Tibial artery (tissue), 4 donors: ENCODE measurements at regions not wholly inside any gene's neighbourhood (a gene's known extent, or its start where the extent isn't known, plus 50 kb on each side); places are given as distances from the start of the nearest gene placed in this dataset.

Experiments
- DNase-seq, 2 donors: peaks; one replicate each; pipeline ENCODE4 v3.0.0-alpha.2; 2019
- H3K27ac ChIP-seq, 2 donors: fragments of 200-600 bp; sonication (generic) in 1 of 2; 1 replicate in 1 of 2; 2 replicates in 1 of 2; pipeline ENCODE4 v1.5.1; 2018 to 2019; ENCODE audit warnings: mild to moderate bottlenecking in 1 of 2
- H3K27me3 ChIP-seq, 2 donors: fragments of 200-600 bp; sonication (generic) in 1 of 2; one replicate each; pipeline versions ENCODE4 v1.5.1 to v1.6.0; 2016 to 2019
- H3K36me3 ChIP-seq, 3 donors: fragments of 200-600 bp; sonication (generic) in 2 of 3; one replicate each; pipeline ENCODE4 v1.5.1; 2016 to 2019; ENCODE audit warnings: mild to moderate bottlenecking in 2 of 3
- H3K4me1 ChIP-seq, 4 donors: fragments of 200-600 bp; sonication (generic) in 2 of 4; 1 replicate in 3 of 4; 2 replicates in 1 of 4; pipeline ENCODE4 v1.5.1; 2016 to 2019
- H3K4me3 ChIP-seq, 2 donors: fragments of 200-600 bp; sonication (generic) in 1 of 2; 1 replicate in 1 of 2; 2 replicates in 1 of 2; pipeline ENCODE4 v1.5.1; 2018 to 2019; ENCODE audit warnings: mild to moderate bottlenecking in 2 of 2
- H3K9me3 ChIP-seq, 3 donors: fragments of 200-600 bp; sonication (generic) in 1 of 3; one replicate each; pipeline ENCODE4 v1.5.1; 2016 to 2019
- CTCF ChIP-seq, 2 experiments: fragments of 200-600 bp in 1 of 2; fragments of 450-650 bp in 1 of 2; IDR thresholded peaks; one replicate each; pipeline ENCODE4 v1.5.1; 2017 to 2019; ENCODE audit warnings: antibody characterized with exemption in 2 of 2, mild to moderate bottlenecking in 1 of 2, moderate library complexity in 1 of 2
- intact Hi-C: fragments of 100-400 bp; cut with DNase I; formaldehyde crosslinking; loops from one replicate; pipeline ENCODE4 v1.15.0; 2023; ENCODE audit warnings: low total_unique reads

GRCh38 chr18:47571957-47572356 is 320.5 kb upstream of the SKOR2 start:
- H3K27ac ChIP-seq, result no peak overlapping the region
- intact Hi-C loops, result no loop called here
- H3K27me3 ChIP-seq, result peaks cover 0 to 7% of the 10 kb centered on the region in 2 donors
- no peak overlapping the region for H3K4me3 ChIP-seq
- DNase-seq, result no peak
- H3K4me1 ChIP-seq, result no peaks in the 10 kb centered on the region
- H3K36me3 ChIP-seq, result no peaks in the 10 kb centered on the region
- no peaks in the 10 kb centered on the region for H3K9me3 ChIP-seq
- no peak for TF ChIP-seq CTCF (IDR thresholded peaks at IDR 0.05)

GRCh38 chr18:47566809-47567208 is 315.3 kb upstream of the SKOR2 start:
- no peak for TF ChIP-seq CTCF (IDR thresholded peaks at IDR 0.05)
- H3K27me3 ChIP-seq, result peaks cover 0 to 6% of the 10 kb centered on the region in 2 donors
- H3K4me1 ChIP-seq, result no peaks in the 10 kb centered on the region
- H3K36me3 ChIP-seq, result no peaks in the 10 kb centered on the region
- no peak for DNase-seq
- no peaks in the 10 kb centered on the region for H3K9me3 ChIP-seq
- H3K27ac ChIP-seq, result no peak overlapping the region
- intact Hi-C loops, result no loop called here
- H3K4me3 ChIP-seq, result no peak overlapping the region

DNA sequence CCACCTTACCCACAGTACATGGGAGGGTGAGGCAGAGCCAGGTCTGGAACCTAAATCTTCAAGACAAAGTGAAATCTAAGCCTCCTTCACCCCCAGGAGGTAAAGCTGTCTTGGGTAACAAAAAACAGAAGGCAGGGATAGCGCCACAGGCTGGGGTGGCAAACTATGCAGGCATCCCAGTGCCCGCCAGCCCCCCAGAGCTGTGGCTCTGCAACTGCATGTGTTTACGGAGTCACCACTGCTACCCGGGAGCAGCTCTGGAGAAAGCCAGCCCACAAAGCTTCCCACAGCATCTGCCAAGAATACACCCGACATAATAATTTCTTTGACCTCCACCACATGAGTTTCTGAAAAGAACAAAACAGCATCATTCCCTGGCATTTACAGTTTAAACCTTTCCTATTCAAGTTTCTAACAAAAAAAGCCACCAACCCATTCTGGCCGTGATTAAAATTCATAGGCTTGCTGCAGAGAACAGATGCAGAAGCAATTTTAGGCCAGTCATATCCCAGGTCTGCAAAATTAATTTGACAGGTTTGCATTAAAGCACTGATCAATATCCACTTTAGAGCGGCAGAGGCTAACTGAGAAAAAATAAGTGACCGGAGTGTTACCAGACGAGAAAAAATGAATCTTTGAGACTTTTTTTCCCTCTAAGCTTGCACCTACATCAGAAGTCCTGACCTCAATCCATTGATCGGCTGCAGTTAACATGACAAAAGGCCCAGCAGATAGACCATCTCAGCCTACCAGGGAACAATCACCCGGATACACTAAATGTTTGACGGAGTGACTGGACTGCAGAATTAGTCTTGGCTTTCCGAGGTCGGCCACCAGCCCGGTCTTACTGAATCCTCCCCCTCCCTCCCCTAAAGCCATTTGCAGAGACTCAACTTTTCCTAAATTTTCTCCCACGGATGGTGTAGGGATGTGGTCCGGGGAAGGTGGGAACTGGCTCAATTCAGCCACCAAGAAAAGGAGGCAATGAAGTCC is 309.6 kb upstream of the SKOR2 start:
- no peaks in the 10 kb centered on the region for H3K9me3 ChIP-seq
- TF ChIP-seq CTCF (IDR thresholded peaks at IDR 0.05), result no peak
- no peaks in the 10 kb centered on the region for H3K4me1 ChIP-seq
- H3K36me3 ChIP-seq, result no peaks in the 10 kb centered on the region
- H3K27me3 ChIP-seq, result peaks cover 0 to 30% of the 10 kb centered on the region in 2 donors
- no peak overlapping the region for H3K27ac ChIP-seq
- DNase-seq, result no peak
- no peak overlapping the region for H3K4me3 ChIP-seq
- intact Hi-C loops, result no loop called here

DNA sequence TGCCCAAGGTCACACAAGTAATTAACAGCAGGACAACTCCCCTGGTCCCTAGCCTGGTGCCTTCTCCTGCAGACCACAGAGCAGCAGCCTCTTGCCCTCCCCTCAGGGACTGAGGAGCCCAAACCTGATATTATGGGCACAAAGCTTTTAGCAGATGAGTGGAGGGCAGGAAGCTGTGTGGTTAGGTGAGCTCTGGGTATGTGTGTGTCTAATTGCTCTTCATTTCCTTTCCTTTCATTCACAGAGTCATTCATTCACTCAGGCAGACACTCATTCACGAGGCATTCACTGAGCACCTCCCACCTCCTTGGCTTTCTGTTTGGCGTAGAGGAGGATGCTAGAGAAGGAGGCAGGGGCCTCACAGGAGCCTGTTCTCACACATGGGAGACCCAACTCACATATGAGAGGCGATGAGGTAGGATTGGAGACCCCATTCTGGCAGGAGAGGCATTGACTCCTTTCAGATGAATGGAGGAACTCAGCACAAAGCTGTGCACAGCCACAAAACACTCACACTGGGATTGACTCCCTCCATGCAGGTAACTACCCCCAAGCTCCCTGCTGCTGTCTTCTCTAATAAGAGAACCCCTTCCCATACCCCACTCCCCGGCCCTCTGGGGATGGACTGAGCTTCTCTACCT is 306.8 kb upstream of the SKOR2 start:
- no peak for TF ChIP-seq CTCF (IDR thresholded peaks at IDR 0.05)
- Histone ChIP-seq H3K4me1 (no peaks in the 10 kb centered on the region), H3K9me3 (no peaks in the 10 kb centered on the region), H3K27me3 (peaks cover 0 to 30% of the 10 kb centered on the region in 2 donors), H3K4me3 (no peak overlapping the region), H3K27ac (no peak overlapping the region), H3K36me3 (no peaks in the 10 kb centered on the region)
- DNase-seq, result no peak
- intact Hi-C loops, result no loop called here

DNA sequence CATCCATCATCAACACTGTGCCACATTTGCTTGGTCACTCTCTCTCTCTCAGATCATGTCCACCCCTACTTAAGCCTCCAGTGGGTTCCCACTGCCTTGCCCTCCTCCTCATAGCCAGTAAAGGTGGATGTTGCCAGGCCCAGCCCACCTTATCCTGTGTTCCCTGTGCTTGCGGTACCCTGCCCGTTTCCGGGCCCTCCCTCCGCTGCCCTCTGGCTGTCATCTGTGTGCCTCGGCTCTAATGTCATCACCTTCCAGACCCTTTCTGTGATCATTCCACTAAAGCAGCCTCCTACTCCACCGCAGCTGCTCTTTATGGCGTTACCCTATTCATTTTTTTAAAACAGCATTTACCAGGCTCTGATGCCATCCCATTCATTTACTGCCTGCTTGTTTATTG is 305.7 kb upstream of the SKOR2 start:
- no peak for DNase-seq
- intact Hi-C loops, result no loop called here
- peaks cover 0 to 30% of the 10 kb centered on the region in 2 donors for H3K27me3 ChIP-seq
- no peaks in the 10 kb centered on the region for H3K4me1 ChIP-seq
- no peak overlapping the region for H3K4me3 ChIP-seq
- H3K9me3 ChIP-seq, result no peaks in the 10 kb centered on the region
- no peak overlapping the region for H3K27ac ChIP-seq
- H3K36me3 ChIP-seq, result no peaks in the 10 kb centered on the region
- TF ChIP-seq CTCF (IDR thresholded peaks at IDR 0.05), result no peak
